ENCODE measurements at regions not wholly inside any gene's neighbourhood (a gene's known extent, or its start where the extent isn't known, plus 50 kb on each side); places are given as distances from the start of the nearest gene placed in this dataset.
"Not testable (repeated sequence)": the region's sequence is repeated elsewhere in the genome, so short reads cannot be mapped to it uniquely, and the experiment has no call there.

DNA sequence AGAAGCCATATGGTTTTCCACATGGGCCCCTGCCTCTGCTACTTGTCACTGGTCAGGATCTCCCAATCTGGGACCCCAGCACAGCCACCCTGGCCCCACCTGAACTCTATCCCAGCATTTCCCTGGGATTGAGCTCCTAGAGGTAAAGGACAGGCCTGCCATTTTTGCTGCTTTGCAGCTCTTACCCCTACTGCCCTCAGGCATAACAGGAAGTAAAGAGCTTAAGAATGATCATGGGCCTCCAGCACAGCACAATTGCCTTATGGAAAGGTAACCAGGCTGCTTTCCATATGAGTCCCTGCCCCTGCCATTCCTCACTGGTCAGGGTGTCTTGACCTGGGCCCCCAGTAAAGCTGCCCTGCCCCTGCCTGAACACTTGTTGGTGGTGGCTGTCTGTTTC lies 196.6 kb upstream of the XIST start:
- H3K9ac ChIP-seq (ENCODE audit: insufficient read depth, low read length): no peak overlapping the region
- no peak overlapping the region for H3K4me3 ChIP-seq (replicated peaks in 1 of 4; ENCODE audit: control extremely low read depth in 1 of 4, insufficient read depth in 1 of 4, low read depth in 3 of 4, low read length in 4 of 4)
- H3K36me3 ChIP-seq (ENCODE audit: control insufficient read depth, insufficient read depth, low read length): no peaks in the 10 kb centered on the region
- no peak for TF ChIP-seq EZH2 (IDR thresholded peaks at IDR 0.05; ENCODE audit: low read length, missing control alignments)
- TF ChIP-seq, protein P1, sequence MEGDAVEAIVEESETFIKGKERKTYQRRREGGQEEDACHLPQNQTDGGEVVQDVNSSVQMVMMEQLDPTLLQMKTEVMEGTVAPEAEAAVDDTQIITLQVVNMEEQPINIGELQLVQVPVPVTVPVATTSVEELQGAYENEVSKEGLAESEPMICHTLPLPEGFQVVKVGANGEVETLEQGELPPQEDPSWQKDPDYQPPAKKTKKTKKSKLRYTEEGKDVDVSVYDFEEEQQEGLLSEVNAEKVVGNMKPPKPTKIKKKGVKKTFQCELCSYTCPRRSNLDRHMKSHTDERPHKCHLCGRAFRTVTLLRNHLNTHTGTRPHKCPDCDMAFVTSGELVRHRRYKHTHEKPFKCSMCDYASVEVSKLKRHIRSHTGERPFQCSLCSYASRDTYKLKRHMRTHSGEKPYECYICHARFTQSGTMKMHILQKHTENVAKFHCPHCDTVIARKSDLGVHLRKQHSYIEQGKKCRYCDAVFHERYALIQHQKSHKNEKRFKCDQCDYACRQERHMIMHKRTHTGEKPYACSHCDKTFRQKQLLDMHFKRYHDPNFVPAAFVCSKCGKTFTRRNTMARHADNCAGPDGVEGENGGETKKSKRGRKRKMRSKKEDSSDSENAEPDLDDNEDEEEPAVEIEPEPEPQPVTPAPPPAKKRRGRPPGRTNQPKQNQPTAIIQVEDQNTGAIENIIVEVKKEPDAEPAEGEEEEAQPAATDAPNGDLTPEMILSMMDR (conservative IDR thresholded peaks at IDR 0.05 in 1 of 2, IDR thresholded peaks at IDR 0.05 in 1 of 2; ENCODE audit: low read depth in 1 of 2, low read length in 2 of 2): no peak
- H2AFZ ChIP-seq (ENCODE audit: low read length): no peak overlapping the region
- H4K20me1 ChIP-seq (ENCODE audit: control insufficient read depth, extremely low read depth, insufficient read depth, low read length): no peaks in the 10 kb centered on the region
- no peak for DNase-seq (ENCODE audit: low read depth in 2 of 2)
- no peaks in the 10 kb centered on the region for H3K4me1 ChIP-seq (ENCODE audit: control insufficient read depth, extremely low read depth, insufficient read depth, low read length)
- H3K9me3 ChIP-seq (ENCODE audit: control insufficient read depth, insufficient read depth, low read depth, low read length): no peaks in the 10 kb centered on the region
- no peak overlapping the region for H3K4me2 ChIP-seq (ENCODE audit: extremely low read depth, insufficient read depth, low read length)
- H3K79me2 ChIP-seq (ENCODE audit: control insufficient read depth, insufficient read depth, low read length): no peaks in the 10 kb centered on the region
- H3K27ac ChIP-seq (ENCODE audit: insufficient read depth, low read length): no peak overlapping the region
- H3K27me3 ChIP-seq (ENCODE audit: control insufficient read depth, insufficient read depth, low read length): no peaks in the 10 kb centered on the region

DNA sequence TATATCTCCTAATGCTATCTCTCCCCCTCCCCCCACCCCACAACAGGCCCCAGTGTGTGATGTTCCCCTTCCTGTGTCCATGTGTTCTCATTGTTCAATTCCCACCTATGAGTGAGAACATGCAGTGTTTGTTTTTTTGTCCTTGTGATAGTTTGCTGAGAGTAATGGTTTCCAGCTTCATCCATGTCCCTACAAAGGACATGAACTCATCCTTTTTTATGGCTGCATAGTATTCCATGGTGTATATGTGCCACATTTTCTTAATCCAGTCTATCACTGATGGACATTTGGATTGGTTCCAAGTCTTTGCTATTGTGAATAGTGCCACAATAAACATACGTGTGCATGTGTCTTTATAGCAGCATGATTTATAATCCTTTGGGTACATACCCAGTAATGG lies 181.6 kb upstream of the XIST start:
- not testable (repeated sequence) for H3K36me3 ChIP-seq (ENCODE audit: control insufficient read depth, insufficient read depth, low read length); H3K27ac ChIP-seq (ENCODE audit: insufficient read depth, low read length); H3K4me1 ChIP-seq (ENCODE audit: control insufficient read depth, extremely low read depth, insufficient read depth, low read length); H3K9me3 ChIP-seq (ENCODE audit: control insufficient read depth, insufficient read depth, low read depth, low read length); H2AFZ ChIP-seq (ENCODE audit: low read length); DNase-seq (ENCODE audit: low read depth in 2 of 2); H3K4me3 ChIP-seq (replicated peaks in 1 of 4; ENCODE audit: control extremely low read depth in 1 of 4, insufficient read depth in 1 of 4, low read depth in 3 of 4, low read length in 4 of 4); H3K79me2 ChIP-seq (ENCODE audit: control insufficient read depth, insufficient read depth, low read length); H3K9ac ChIP-seq (ENCODE audit: insufficient read depth, low read length); H4K20me1 ChIP-seq (ENCODE audit: control insufficient read depth, extremely low read depth, insufficient read depth, low read length); H3K4me2 ChIP-seq (ENCODE audit: extremely low read depth, insufficient read depth, low read length); H3K27me3 ChIP-seq (ENCODE audit: control insufficient read depth, insufficient read depth, low read length)

DNA sequence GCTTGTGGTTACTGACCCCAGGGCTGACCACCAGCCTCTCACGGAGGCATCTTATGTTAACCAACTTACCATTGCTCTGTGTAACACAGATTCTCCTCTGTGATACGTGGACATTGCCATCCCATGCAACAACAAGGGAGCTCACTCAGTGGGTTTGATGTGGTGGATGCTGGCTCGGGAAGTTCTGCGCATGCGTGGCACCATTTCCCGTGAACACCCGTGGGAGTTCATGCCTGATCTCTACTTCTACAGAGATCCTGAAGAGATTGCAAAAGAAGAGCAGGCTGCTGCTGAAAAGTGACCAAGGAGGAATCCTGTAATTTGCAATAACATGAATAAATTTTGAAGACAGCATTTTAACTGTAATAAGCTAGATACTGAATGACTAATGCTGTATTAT lies 179.0 kb upstream of the XIST start:
- not testable (repeated sequence) for H2AFZ ChIP-seq (ENCODE audit: low read length)

DNA sequence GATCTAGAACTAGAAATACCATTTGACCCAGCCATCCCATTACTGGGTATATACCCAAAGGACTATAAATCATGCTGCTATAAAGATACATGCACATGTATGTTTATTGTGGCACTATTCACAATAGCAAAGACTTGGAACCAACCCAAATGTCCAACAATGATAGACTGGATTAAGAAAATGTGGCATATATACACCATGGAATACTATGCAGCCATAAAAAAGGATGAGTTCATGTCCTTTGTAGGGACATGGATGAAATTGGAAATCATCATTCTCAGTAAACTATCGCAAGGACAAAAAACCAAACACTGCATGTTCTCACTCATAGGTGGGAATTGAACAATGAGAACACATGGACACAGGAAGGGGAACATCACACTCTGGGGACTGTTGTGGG lies 178.3 kb upstream of the XIST start:
- not testable (repeated sequence) for DNase-seq (ENCODE audit: low read depth in 2 of 2); H3K9ac ChIP-seq (ENCODE audit: insufficient read depth, low read length); H3K4me2 ChIP-seq (ENCODE audit: extremely low read depth, insufficient read depth, low read length); H3K4me1 ChIP-seq (ENCODE audit: control insufficient read depth, extremely low read depth, insufficient read depth, low read length); H3K4me3 ChIP-seq (replicated peaks in 1 of 4; ENCODE audit: control extremely low read depth in 1 of 4, insufficient read depth in 1 of 4, low read depth in 3 of 4, low read length in 4 of 4); H2AFZ ChIP-seq (ENCODE audit: low read length); H4K20me1 ChIP-seq (ENCODE audit: control insufficient read depth, extremely low read depth, insufficient read depth, low read length); H3K36me3 ChIP-seq (ENCODE audit: control insufficient read depth, insufficient read depth, low read length); H3K79me2 ChIP-seq (ENCODE audit: control insufficient read depth, insufficient read depth, low read length); H3K27ac ChIP-seq (ENCODE audit: insufficient read depth, low read length); H3K27me3 ChIP-seq (ENCODE audit: control insufficient read depth, insufficient read depth, low read length); H3K9me3 ChIP-seq (ENCODE audit: control insufficient read depth, insufficient read depth, low read depth, low read length)

More for the DNA sequence above, 179.0 kb upstream of the XIST start:
- not testable (repeated sequence) for H3K36me3 ChIP-seq (ENCODE audit: control insufficient read depth, insufficient read depth, low read length); H3K9me3 ChIP-seq (ENCODE audit: control insufficient read depth, insufficient read depth, low read depth, low read length); H3K79me2 ChIP-seq (ENCODE audit: control insufficient read depth, insufficient read depth, low read length); H3K9ac ChIP-seq (ENCODE audit: insufficient read depth, low read length); H3K27ac ChIP-seq (ENCODE audit: insufficient read depth, low read length); H4K20me1 ChIP-seq (ENCODE audit: control insufficient read depth, extremely low read depth, insufficient read depth, low read length); H3K4me1 ChIP-seq (ENCODE audit: control insufficient read depth, extremely low read depth, insufficient read depth, low read length); H3K27me3 ChIP-seq (ENCODE audit: control insufficient read depth, insufficient read depth, low read length); H3K4me2 ChIP-seq (ENCODE audit: extremely low read depth, insufficient read depth, low read length); DNase-seq (ENCODE audit: low read depth in 2 of 2); H3K4me3 ChIP-seq (replicated peaks in 1 of 4; ENCODE audit: control extremely low read depth in 1 of 4, insufficient read depth in 1 of 4, low read depth in 3 of 4, low read length in 4 of 4)

DNA sequence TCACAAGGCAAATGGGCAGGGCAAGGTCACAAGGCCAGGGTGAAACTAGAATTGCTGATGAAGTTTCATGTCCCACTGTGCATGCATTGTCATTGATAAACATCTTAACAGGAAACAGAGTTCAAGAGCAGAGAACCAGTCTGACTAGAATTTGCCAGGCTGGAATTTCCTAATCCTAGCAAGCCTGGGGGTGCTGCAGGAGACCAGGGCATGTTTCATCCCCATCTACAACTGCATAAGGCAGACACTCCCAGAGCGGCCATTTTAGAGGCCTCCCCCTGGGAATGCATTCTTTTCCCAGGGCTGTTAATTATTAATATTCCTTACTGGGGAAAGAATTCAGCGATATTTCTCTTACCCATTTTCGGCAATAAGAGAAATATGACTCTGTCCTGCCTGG lies 172.6 kb upstream of the XIST start:
- not testable (repeated sequence) for H2AFZ ChIP-seq (ENCODE audit: low read length); H3K27ac ChIP-seq (ENCODE audit: insufficient read depth, low read length); H3K9me3 ChIP-seq (ENCODE audit: control insufficient read depth, insufficient read depth, low read depth, low read length); H3K79me2 ChIP-seq (ENCODE audit: control insufficient read depth, insufficient read depth, low read length); H3K4me2 ChIP-seq (ENCODE audit: extremely low read depth, insufficient read depth, low read length); H3K27me3 ChIP-seq (ENCODE audit: control insufficient read depth, insufficient read depth, low read length); H3K9ac ChIP-seq (ENCODE audit: insufficient read depth, low read length); H3K36me3 ChIP-seq (ENCODE audit: control insufficient read depth, insufficient read depth, low read length); DNase-seq (ENCODE audit: low read depth in 2 of 2); H3K4me3 ChIP-seq (replicated peaks in 1 of 4; ENCODE audit: control extremely low read depth in 1 of 4, insufficient read depth in 1 of 4, low read depth in 3 of 4, low read length in 4 of 4); H3K4me1 ChIP-seq (ENCODE audit: control insufficient read depth, extremely low read depth, insufficient read depth, low read length); H4K20me1 ChIP-seq (ENCODE audit: control insufficient read depth, extremely low read depth, insufficient read depth, low read length)
